Inflammatory macrophage (primary cell): ENCODE measurements at regions not wholly inside any gene's neighbourhood (a gene's known extent, or its start where the extent isn't known, plus 50 kb on each side); places are given as distances from the start of the nearest gene placed in this dataset.
"Not testable (repeated sequence)": the region's sequence is repeated elsewhere in the genome, so short reads cannot be mapped to it uniquely, and the experiment has no call there.

Experiments
- DNase-seq, 2 donors: peaks; one replicate each; pipeline ENCODE4 v3.0.0-alpha.2; 2020 to 2022

GRCh38 chr10:44567471-44567870, 182.6 kb upstream of the CXCL12 start:
- no peak for DNase-seq

- no peak for DNase-seq
These were observed 184.5 kb upstream of the CXCL12 start for GRCh38 chr10:44569193-44570091.

GRCh38 chr10:44571701-44572100, 186.8 kb upstream of the CXCL12 start:
- no peak for DNase-seq

- DNase-seq, result no peak
These were observed 187.2 kb upstream of the CXCL12 start for GRCh38 chr10:44572146-44572545.

GRCh38 chr10:44573821-44574220, 188.9 kb upstream of the CXCL12 start:
- no peak for DNase-seq

- no peak for DNase-seq
These were observed 189.9 kb upstream of the CXCL12 start for GRCh38 chr10:44574596-44575480.

- DNase-seq, result no peak
These were observed 190.9 kb upstream of the CXCL12 start for GRCh38 chr10:44575601-44576380.

- DNase-seq, result no peak
These were observed 191.8 kb upstream of the CXCL12 start for GRCh38 chr10:44576702-44577191.

GRCh38 chr10:44577533-44577932, 192.6 kb upstream of the CXCL12 start:
- no peak for DNase-seq

GRCh38 chr10:44578271-44578670, 193.4 kb upstream of the CXCL12 start:
- DNase-seq, result no peak

GRCh38 chr10:44578963-44579362, 194.1 kb upstream of the CXCL12 start:
- DNase-seq, result not testable (repeated sequence)

GRCh38 chr10:44581996-44582395, 197.1 kb upstream of the CXCL12 start:
- DNase-seq, result no peak

GRCh38 chr10:44587488-44588318, 202.8 kb upstream of the CXCL12 start:
- no peak for DNase-seq

- DNase-seq, result no peak
These were observed 204.5 kb upstream of the CXCL12 start for GRCh38 chr10:44589181-44589943.

- DNase-seq, result no peak
These were observed 205.1 kb upstream of the CXCL12 start for GRCh38 chr10:44589944-44590449.

GRCh38 chr10:44591911-44592310, 207.0 kb upstream of the CXCL12 start:
- no peak for DNase-seq

- no peak for DNase-seq
These were observed 209.1 kb upstream of the CXCL12 start for GRCh38 chr10:44593952-44594351.

- no peak for DNase-seq
These were observed 222.2 kb upstream of the CXCL12 start for GRCh38 chr10:44607116-44607515.

GRCh38 chr10:44618910-44619309, 234.0 kb upstream of the CXCL12 start:
- no peak for DNase-seq

- no peak for DNase-seq
These were observed 234.6 kb upstream of the CXCL12 start for GRCh38 chr10:44619521-44619920.

- no peak for DNase-seq
These were observed 235.1 kb upstream of the CXCL12 start for GRCh38 chr10:44619975-44620374.
